ENCODE measurements at regions not wholly inside any gene's neighbourhood (a gene's known extent, or its start where the extent isn't known, plus 50 kb on each side); places are given as distances from the start of the nearest gene placed in this dataset.

- Histone ChIP-seq H3K27ac (no peak overlapping the region), H3K36me3 (no peaks in the 10 kb centered on the region), H3K4me1 (no peaks in the 10 kb centered on the region), H3K9me3 (no peaks in the 10 kb centered on the region), H3K27me3 (no peaks in the 10 kb centered on the region), H3K4me3 (no peak overlapping the region)
- DNase-seq: no peak
- intact Hi-C loops (cut with DNase I): no loop called here
- no peak for ATAC-seq
- 77% methylated on average over 3 of the region's 3 CpGs for WGBS (ENCODE audit: insufficient coverage, low coverage, low lambda C conversion rate, missing lambda C conversion rate)
- TF ChIP-seq CTCF (IDR thresholded peaks at IDR 0.05): no peak
- no peak for TF ChIP-seq POLR2A (IDR thresholded peaks at IDR 0.05)
Observed at GRCh38 chr2:173754837-173755236, 210.3 kb downstream of the SP3 start.

- no CpG with 5 or more reads among the region's 2 CpGs for WGBS (ENCODE audit: insufficient coverage, low coverage, low lambda C conversion rate, missing lambda C conversion rate)
- intact Hi-C loops (cut with DNase I): no loop called here
- H3K4me1 ChIP-seq: no peaks in the 10 kb centered on the region
- H3K27me3 ChIP-seq: no peaks in the 10 kb centered on the region
- no peak overlapping the region for H3K27ac ChIP-seq
- no peak overlapping the region for H3K4me3 ChIP-seq
- H3K9me3 ChIP-seq: no peaks in the 10 kb centered on the region
- H3K36me3 ChIP-seq: no peaks in the 10 kb centered on the region
- no peak for ATAC-seq
- DNase-seq: no peak
- TF ChIP-seq POLR2A (IDR thresholded peaks at IDR 0.05): no peak
- no peak for TF ChIP-seq CTCF (IDR thresholded peaks at IDR 0.05)
Observed at GRCh38 chr2:173755798-173756197, 209.4 kb downstream of the SP3 start.

- TF ChIP-seq POLR2A (IDR thresholded peaks at IDR 0.05): no peak
- TF ChIP-seq CTCF (IDR thresholded peaks at IDR 0.05): no peak
- Histone ChIP-seq H3K4me1 (no peaks in the 10 kb centered on the region), H3K36me3 (no peaks in the 10 kb centered on the region), H3K27me3 (no peaks in the 10 kb centered on the region), H3K27ac (no peak overlapping the region), H3K4me3 (no peak overlapping the region), H3K9me3 (no peaks in the 10 kb centered on the region)
- DNase-seq: no peak
- WGBS (ENCODE audit: insufficient coverage, low coverage, low lambda C conversion rate, missing lambda C conversion rate): 56% methylated on average over 3 of the region's 6 CpGs
- intact Hi-C loops (cut with DNase I): no loop called here
- ATAC-seq: no peak
Observed at GRCh38 chr2:173759959-173760358, 205.2 kb downstream of the SP3 start.

- no peak overlapping the region for H3K27ac ChIP-seq
- WGBS (ENCODE audit: insufficient coverage, low coverage, low lambda C conversion rate, missing lambda C conversion rate): 64% methylated on average over 3 of the region's 3 CpGs
- H3K4me1 ChIP-seq: no peaks in the 10 kb centered on the region
- DNase-seq: no peak
- no peak overlapping the region for H3K4me3 ChIP-seq
- no peaks in the 10 kb centered on the region for H3K27me3 ChIP-seq
- TF ChIP-seq POLR2A (IDR thresholded peaks at IDR 0.05): no peak
- TF ChIP-seq CTCF (IDR thresholded peaks at IDR 0.05): no peak
- intact Hi-C loops (cut with DNase I): no loop called here
- no peaks in the 10 kb centered on the region for H3K36me3 ChIP-seq
- H3K9me3 ChIP-seq: no peaks in the 10 kb centered on the region
- no peak for ATAC-seq
Observed at GRCh38 chr2:173760553-173760952, 204.6 kb downstream of the SP3 start.

GRCh38 chr2:173761603-173762119 is 203.5 kb downstream of the SP3 start:
- Histone ChIP-seq H3K36me3 (no peaks in the 10 kb centered on the region), H3K4me3 (no peak overlapping the region), H3K4me1 (no peaks in the 10 kb centered on the region), H3K27me3 (no peaks in the 10 kb centered on the region), H3K9me3 (no peaks in the 10 kb centered on the region), H3K27ac (no peak overlapping the region)
- no peak for TF ChIP-seq POLR2A (IDR thresholded peaks at IDR 0.05)
- TF ChIP-seq CTCF (IDR thresholded peaks at IDR 0.05): no peak
- DNase-seq (no peak), ATAC-seq (no peak)
- intact Hi-C loops (cut with DNase I): no loop called here
- 78% methylated on average over 8 of the region's 8 CpGs for WGBS (ENCODE audit: insufficient coverage, low coverage, low lambda C conversion rate, missing lambda C conversion rate)

Data from right lobe of liver (tissue), 6 donors.